Stimulated activated naive CD8-positive, alpha-beta T cell treated with anti-CD3 and anti-CD28 coated beads, Interleukin-15, Interleukin-2, amounts not matched to agents 100 ng/mL and 50 ng/mL, for 24 hours (primary cell): ENCODE measurements at regions not wholly inside any gene's neighbourhood (a gene's known extent, or its start where the extent isn't known, plus 50 kb on each side); places are given as distances from the start of the nearest gene placed in this dataset.

Experiments used
- H3K27ac Mint-ChIP-seq: one replicate; pipeline ENCODE4 v1.8.0; 2021; ENCODE audit warnings: mild to moderate bottlenecking, mixed read lengths
- H3K27me3 Mint-ChIP-seq: one replicate; pipeline ENCODE4 v1.8.0; 2021; ENCODE audit warnings: mixed read lengths
- H3K36me3 Mint-ChIP-seq: one replicate; pipeline ENCODE4 v1.8.0; 2021; ENCODE audit warnings: low read depth, mixed read lengths
- H3K4me1 Mint-ChIP-seq: one replicate; pipeline ENCODE4 v1.8.0; 2021; ENCODE audit warnings: low read depth, mixed read lengths
- H3K4me3 Mint-ChIP-seq: one replicate; pipeline ENCODE4 v1.8.0; 2021; ENCODE audit warnings: mild to moderate bottlenecking, mixed read lengths
- H3K9me3 Mint-ChIP-seq: one replicate; pipeline ENCODE4 v1.8.0; 2021; ENCODE audit warnings: mixed read lengths

DNA sequence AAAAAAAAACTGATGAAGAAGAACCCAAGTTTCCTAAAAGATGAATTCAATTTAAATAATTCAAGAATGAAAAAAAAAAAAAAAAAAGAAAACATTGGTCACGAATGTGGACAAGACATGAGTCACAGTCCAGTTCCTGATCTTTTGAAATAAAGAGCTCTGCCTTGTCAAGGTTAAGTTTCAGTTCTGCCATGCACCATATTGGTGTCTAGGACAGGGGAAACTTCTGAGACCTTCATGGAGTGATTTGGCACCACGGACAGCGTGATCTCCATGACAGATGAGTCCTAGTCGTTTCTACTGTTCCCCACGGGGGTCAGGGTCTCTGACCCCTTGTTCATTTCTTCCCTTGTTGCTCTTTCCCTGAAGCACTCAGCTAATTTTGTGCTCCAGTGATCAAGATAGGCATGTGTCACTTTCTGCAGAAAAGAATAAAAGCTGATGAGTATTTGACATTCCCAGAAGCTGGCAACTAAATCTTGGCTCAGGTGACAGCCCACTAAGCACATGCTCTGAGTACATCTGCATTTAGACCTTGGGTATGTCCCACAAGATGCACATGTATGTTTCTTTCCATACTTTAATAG lies 1159.7 kb downstream of the BCL11B start:
- Mint-ChIP-seq H3K4me1 (peaks cover 33% of the 10 kb centered on the region), H3K9me3 (no peaks in the 10 kb centered on the region), H3K27ac (peak overlapping the region; percentile 17), H3K27me3 (no peaks in the 10 kb centered on the region), H3K36me3 (no peaks in the 10 kb centered on the region), H3K4me3 (no peak overlapping the region)

DNA sequence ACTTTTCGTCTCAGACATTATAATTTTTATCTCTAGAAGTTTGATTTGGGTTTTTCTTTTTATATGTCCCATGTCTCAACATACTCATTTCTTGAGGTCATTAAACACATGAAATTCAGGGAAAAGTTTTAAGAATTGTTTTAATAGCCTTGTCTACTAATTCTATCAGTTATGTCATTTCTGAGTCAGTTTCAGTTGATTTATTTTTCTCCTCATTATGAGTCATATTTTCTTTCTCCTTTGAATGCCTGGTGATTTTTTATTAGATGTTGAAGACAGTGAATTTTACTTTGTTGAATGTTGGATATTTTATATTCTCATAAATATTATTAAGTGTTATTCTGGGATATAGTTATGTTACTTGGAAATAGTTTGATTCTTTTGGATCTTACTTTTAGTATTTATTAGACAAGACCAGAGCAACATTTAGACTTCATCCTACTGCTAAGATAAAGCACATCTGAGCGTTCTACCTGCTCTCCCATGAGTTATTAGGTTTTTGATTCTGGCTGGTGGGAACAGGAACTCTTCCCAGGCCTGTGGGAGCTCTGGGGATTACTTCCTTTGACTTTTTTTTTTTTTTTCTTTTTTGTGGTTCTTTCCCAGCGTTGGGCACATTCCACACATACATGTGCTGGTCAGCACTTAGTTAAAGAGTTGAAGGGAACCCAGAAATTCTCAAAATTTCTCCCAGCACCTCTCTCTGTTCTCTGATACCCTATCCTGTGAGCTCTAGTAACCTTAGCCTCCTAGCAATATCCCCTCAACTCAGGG lies 1157.7 kb downstream of the BCL11B start:
- no peaks in the 10 kb centered on the region for H3K36me3 Mint-ChIP-seq
- H3K27me3 Mint-ChIP-seq: no peaks in the 10 kb centered on the region
- H3K9me3 Mint-ChIP-seq: no peaks in the 10 kb centered on the region
- peaks cover 33% of the 10 kb centered on the region for H3K4me1 Mint-ChIP-seq
- no peak overlapping the region for H3K4me3 Mint-ChIP-seq
- H3K27ac Mint-ChIP-seq: peak overlapping the region; percentile 20

DNA sequence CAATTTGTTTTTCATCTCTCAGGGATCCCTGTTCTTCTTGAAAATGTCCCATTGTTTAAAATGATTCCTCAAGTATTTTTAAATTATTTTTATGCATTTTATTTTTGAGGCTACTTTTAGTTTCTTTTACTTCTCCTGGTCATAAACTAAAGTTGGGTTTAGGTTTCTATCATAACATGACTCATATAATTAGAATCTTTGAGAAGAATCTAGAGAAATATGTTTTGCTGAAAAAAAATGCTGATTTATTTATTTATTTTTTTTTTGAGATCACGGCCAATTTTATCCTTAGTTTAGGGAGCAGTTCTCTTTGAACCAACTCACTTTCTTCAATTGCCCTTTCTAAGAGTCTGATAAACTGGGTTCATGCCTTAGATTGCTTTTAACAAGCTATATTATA lies 1157.1 kb downstream of the BCL11B start:
- H3K27me3 Mint-ChIP-seq: no peaks in the 10 kb centered on the region
- no peak overlapping the region for H3K27ac Mint-ChIP-seq
- no peaks in the 10 kb centered on the region for H3K36me3 Mint-ChIP-seq
- H3K9me3 Mint-ChIP-seq: no peaks in the 10 kb centered on the region
- no peak overlapping the region for H3K4me3 Mint-ChIP-seq
- peaks cover 33% of the 10 kb centered on the region for H3K4me1 Mint-ChIP-seq

GRCh38 chr14:98118749-98119148 lies 1153.2 kb downstream of the BCL11B start:
- Mint-ChIP-seq H3K4me1 (peaks cover 41% of the 10 kb centered on the region), H3K27ac (no peak overlapping the region), H3K4me3 (no peak overlapping the region), H3K27me3 (no peaks in the 10 kb centered on the region), H3K36me3 (no peaks in the 10 kb centered on the region), H3K9me3 (peaks cover 6% of the 10 kb centered on the region)

DNA sequence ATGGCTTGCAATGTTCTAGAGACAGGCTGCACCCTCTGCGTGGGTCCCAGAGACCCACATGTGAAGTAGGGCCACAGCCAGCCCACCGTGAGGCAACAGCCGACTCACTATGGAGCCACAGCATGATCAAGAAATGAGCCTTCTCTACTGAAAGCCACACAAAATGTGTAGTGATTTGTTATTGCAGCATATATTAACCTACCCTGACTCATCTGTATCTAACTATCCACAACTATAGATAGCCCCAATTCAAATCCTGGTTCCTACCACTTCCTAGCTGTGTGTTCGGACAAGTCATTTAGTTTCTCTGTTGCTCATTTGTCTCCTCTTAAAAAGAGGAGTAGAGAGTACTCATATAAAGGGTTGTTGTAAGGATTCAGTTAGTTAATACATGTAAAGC lies 1152.3 kb downstream of the BCL11B start:
- Mint-ChIP-seq H3K27me3 (no peaks in the 10 kb centered on the region), H3K4me1 (peaks cover 31% of the 10 kb centered on the region), H3K27ac (no peak overlapping the region), H3K4me3 (no peak overlapping the region), H3K9me3 (peaks cover 12% of the 10 kb centered on the region), H3K36me3 (no peaks in the 10 kb centered on the region)

DNA sequence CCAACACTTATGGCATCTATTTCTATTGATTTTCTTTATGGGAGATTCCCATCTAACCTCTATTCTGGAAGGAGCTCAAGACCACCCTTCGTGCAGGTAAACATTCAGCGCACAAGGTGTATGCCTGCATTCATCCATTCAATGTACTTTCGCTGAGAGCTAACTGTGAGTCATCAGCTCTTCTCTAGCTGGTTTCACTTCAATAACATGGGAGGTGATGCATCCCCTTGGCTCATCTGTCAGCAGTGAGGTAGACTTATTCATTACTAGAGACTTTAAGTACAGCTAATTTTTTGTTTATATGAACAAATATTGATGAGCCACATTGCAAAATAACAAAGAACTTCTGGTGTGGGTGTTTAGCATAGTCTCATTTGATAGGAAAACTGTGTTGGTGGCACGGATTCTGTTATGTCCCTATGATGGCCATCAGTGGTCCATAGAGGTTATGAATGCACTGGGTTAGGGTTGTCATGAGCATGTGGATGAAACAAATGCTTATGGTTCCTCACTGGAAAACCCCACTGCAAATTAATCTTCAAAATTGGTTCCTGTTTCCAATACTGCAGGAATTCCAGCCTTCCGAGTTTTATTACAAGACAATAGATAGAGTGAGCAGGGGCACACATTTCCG lies 1151.0 kb downstream of the BCL11B start:
- H3K27me3 Mint-ChIP-seq: no peaks in the 10 kb centered on the region
- H3K4me3 Mint-ChIP-seq: no peak overlapping the region
- H3K4me1 Mint-ChIP-seq: peaks cover 28% of the 10 kb centered on the region
- no peak overlapping the region for H3K27ac Mint-ChIP-seq
- H3K36me3 Mint-ChIP-seq: no peaks in the 10 kb centered on the region
- peaks cover 12% of the 10 kb centered on the region for H3K9me3 Mint-ChIP-seq

- Mint-ChIP-seq H3K27ac (no peak overlapping the region), H3K36me3 (no peaks in the 10 kb centered on the region), H3K27me3 (no peaks in the 10 kb centered on the region), H3K9me3 (peaks cover 12% of the 10 kb centered on the region), H3K4me3 (no peak overlapping the region), H3K4me1 (peaks cover 28% of the 10 kb centered on the region)
Measured at GRCh38 chr14:98122527-98122926, 1149.5 kb downstream of the BCL11B start.

- Mint-ChIP-seq H3K4me1 (peaks cover 31% of the 10 kb centered on the region), H3K9me3 (no peaks in the 10 kb centered on the region), H3K4me3 (no peak overlapping the region), H3K27ac (no peak overlapping the region), H3K27me3 (no peaks in the 10 kb centered on the region), H3K36me3 (no peaks in the 10 kb centered on the region)
Measured at GRCh38 chr14:98130691-98131090, 1141.3 kb downstream of the BCL11B start.

DNA sequence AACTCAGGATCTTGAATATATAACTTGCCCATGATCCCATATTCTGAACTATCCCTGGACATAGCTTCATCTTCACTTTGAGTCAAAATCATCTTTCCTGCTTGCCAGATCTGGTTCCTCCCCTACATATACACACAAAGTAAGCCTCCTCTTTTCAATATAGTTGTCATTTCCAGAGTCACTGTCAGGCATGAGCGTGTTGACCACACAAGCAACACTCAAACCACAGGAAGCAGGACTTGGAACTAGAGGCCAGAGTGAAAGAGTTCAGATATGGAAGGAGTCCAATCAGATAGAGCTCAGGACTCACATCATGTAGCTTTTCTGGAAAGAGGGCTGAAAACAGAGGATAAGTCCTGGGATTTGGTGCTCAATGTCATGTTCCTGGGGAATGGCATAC lies 1140.6 kb downstream of the BCL11B start:
- no peaks in the 10 kb centered on the region for H3K27me3 Mint-ChIP-seq
- H3K36me3 Mint-ChIP-seq: no peaks in the 10 kb centered on the region
- H3K4me3 Mint-ChIP-seq: no peak overlapping the region
- no peak overlapping the region for H3K27ac Mint-ChIP-seq
- H3K4me1 Mint-ChIP-seq: peaks cover 39% of the 10 kb centered on the region
- H3K9me3 Mint-ChIP-seq: no peaks in the 10 kb centered on the region

GRCh38 chr14:98133806-98134205 lies 1138.2 kb downstream of the BCL11B start:
- Mint-ChIP-seq H3K4me1 (peaks cover 57% of the 10 kb centered on the region), H3K4me3 (no peak overlapping the region), H3K27me3 (no peaks in the 10 kb centered on the region), H3K27ac (no peak overlapping the region), H3K36me3 (no peaks in the 10 kb centered on the region), H3K9me3 (no peaks in the 10 kb centered on the region)

DNA sequence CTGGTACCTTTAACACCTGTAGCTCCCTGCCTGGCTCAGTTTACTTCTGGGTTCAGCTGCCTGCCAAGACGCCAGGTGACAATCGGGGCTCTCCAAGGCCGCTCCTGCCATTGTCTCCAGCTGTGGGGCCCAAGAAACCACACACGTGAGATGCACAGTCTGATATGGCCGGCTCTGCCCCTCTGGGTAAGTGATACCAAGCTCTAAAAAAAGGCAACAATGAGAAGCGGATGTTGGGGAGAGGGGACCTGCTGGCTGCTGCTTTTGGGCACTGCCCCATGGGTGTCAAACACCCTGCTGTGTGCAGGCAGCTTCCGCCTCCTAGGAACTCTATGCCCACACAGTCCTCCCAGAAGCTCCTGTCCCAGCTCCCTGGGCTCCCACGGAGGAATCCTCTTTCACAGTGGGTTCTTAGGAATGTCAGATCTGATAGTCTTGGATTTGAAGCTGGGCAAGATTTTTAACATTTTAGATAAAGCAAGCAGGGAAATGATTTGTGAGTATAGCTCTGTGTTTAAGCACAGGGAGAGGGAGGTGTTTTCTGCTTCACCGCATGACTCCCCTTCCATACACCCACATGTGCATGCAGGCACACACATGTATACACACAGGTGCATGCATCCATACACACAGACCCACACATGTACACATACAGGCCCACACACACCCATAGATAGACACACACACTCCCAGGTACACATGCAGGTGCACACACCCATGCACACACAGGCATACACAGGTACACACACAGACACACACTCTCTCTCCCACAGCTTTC lies 1135.8 kb downstream of the BCL11B start:
- H3K27me3 Mint-ChIP-seq: no peaks in the 10 kb centered on the region
- H3K9me3 Mint-ChIP-seq: no peaks in the 10 kb centered on the region
- peak overlapping the region; percentile 94 for H3K27ac Mint-ChIP-seq
- peak overlapping the region; percentile 72 for H3K4me3 Mint-ChIP-seq
- H3K4me1 Mint-ChIP-seq: peaks cover 79% of the 10 kb centered on the region
- no peaks in the 10 kb centered on the region for H3K36me3 Mint-ChIP-seq

DNA sequence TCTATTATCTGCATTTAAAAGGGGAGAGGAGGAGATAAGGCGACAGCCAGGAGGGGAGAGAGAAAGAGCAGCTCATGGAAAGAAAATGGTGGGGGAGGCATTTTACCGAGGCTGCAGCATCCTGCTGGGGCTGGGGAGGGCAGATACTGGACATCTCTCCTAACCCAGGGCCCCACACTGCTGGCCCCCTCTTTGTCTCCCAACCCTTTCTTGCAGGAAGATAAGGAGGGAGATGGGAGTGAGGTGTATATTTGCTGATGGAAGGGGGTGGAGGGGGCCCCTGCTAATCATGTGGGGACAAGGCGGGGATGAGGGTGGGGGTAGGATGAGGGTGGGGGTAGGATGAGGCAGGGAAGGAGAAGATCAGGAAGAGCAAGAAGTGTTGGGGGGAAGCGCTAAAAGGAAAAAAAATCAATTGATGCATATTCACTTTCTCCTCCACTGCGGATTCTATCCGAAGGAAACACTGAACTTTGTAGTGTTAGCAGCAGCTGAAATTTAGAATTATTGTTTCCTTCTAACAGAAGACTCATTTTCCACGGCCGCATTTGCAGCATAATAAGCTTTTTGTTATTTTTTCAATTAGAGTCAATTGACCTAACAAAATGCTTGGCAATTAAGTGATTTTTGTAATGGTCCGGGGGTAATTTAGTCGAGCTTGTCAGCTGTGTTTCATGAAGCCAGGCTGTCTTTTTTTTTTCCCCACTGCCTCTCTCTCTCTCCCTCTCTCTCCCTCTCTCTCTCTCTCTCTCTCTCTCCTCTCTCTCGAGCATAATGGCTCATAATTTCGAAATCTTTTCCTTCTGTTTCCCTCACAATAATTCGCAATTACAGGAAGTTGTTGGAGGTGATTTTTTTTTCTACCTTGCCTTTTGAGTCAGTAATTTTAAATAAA lies 1134.6 kb downstream of the BCL11B start:
- H3K9me3 Mint-ChIP-seq: no peaks in the 10 kb centered on the region
- peak overlapping the region; percentile 94 for H3K27ac Mint-ChIP-seq
- H3K4me3 Mint-ChIP-seq: peak overlapping the region; percentile 72
- H3K4me1 Mint-ChIP-seq: peaks cover 84% of the 10 kb centered on the region
- H3K27me3 Mint-ChIP-seq: no peaks in the 10 kb centered on the region
- H3K36me3 Mint-ChIP-seq: no peaks in the 10 kb centered on the region

DNA sequence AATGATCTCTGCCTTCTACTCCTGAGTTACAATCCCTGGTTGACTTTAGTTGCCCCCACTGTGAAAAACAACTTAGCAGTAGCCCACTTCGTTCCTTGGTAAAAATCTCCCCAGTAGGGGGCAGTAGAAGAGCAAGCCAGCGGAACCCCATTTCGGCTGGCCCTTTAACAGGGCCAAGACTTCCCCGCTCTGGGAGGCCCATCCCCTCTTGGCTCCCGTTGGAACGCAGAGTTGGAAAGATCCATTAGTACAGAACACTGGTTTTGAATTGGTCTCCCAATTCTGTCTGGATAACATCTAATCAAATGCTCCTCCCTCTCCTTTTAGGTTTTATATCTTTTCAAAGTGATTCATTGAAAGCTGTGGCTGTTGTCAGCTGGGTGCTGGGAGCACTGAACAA lies 1133.3 kb downstream of the BCL11B start:
- Mint-ChIP-seq H3K4me3 (peak overlapping the region; percentile 72), H3K27ac (peak overlapping the region; percentile 94), H3K27me3 (no peaks in the 10 kb centered on the region), H3K4me1 (peaks cover 92% of the 10 kb centered on the region), H3K9me3 (no peaks in the 10 kb centered on the region), H3K36me3 (no peaks in the 10 kb centered on the region)

DNA sequence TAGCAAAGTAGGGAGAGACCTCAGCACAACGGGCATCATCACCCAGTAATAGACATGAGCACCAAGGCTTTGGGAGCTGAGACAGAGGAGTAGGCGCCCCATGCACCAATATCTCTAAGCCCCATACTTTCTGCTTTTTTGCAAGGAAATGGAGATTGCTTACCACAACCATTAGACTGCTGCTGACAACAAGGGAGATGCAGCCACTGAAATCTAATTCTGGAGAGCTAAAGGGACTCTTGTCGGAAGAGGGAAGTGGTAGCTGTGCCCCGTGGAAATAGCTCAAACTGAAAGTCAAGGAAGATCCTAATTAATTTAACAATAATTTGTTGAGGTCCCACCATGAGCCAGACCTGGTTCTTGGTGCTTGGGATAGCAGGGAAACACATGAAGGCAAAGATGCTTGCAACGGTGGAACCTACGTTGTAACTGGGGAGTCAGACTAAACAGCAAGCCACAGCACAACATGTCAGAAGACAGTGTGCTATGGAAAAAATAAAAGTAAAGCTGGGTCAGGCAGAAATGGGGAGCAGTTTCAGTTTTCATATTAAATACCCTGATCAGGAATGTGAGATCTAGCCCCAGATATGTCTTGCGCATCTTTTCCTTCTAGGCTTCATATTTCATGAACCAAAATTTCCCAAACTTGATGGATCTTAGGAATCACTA lies 1131.0 kb downstream of the BCL11B start:
- no peaks in the 10 kb centered on the region for H3K27me3 Mint-ChIP-seq

More for the DNA sequence above, 1131.0 kb downstream of the BCL11B start:
- H3K4me1 Mint-ChIP-seq: peaks cover 91% of the 10 kb centered on the region
- H3K27ac Mint-ChIP-seq: peak overlapping the region; percentile 98
- peak overlapping the region; percentile 77 for H3K4me3 Mint-ChIP-seq
- no peaks in the 10 kb centered on the region for H3K9me3 Mint-ChIP-seq
- no peaks in the 10 kb centered on the region for H3K36me3 Mint-ChIP-seq
